ENCODE measurements at regions not wholly inside any gene's neighbourhood (a gene's known extent, or its start where the extent isn't known, plus 50 kb on each side); places are given as distances from the start of the nearest gene placed in this dataset.

GRCh38 chr2:224209555-224210285, 170.6 kb upstream of the SERPINE2 start:
- DNase-seq = no peak

GRCh38 chr2:224208443-224208842, 169.4 kb upstream of the SERPINE2 start:
- DNase-seq = no peak

- no peak for DNase-seq
Observed at GRCh38 chr2:224208007-224208406, 168.9 kb upstream of the SERPINE2 start.

GRCh38 chr2:224206816-224207215, 167.7 kb upstream of the SERPINE2 start:
- DNase-seq = no peak

- no peak for DNase-seq
Observed at GRCh38 chr2:224202281-224202865, 163.3 kb upstream of the SERPINE2 start.

GRCh38 chr2:224198436-224198835, 159.3 kb upstream of the SERPINE2 start:
- no peak for DNase-seq

- DNase-seq = no peak
Observed at GRCh38 chr2:224196810-224197209, 157.7 kb upstream of the SERPINE2 start.

- DNase-seq = no peak
Observed at GRCh38 chr2:224195925-224196571, 157.0 kb upstream of the SERPINE2 start.

- DNase-seq = no peak
Observed at GRCh38 chr2:224194161-224194560, 155.1 kb upstream of the SERPINE2 start.

- no peak for DNase-seq
Observed at GRCh38 chr2:224191465-224191864, 152.4 kb upstream of the SERPINE2 start.

GRCh38 chr2:224190936-224191270, 151.8 kb upstream of the SERPINE2 start:
- DNase-seq = no peak

GRCh38 chr2:224190234-224190935, 151.3 kb upstream of the SERPINE2 start:
- no peak for DNase-seq

- no peak for DNase-seq
Observed at GRCh38 chr2:224187220-224187619, 148.1 kb upstream of the SERPINE2 start.

- no peak for DNase-seq
Observed at GRCh38 chr2:224185023-224185601, 146.0 kb upstream of the SERPINE2 start.

- no peak for DNase-seq
Observed at GRCh38 chr2:224183086-224183485, 144.0 kb upstream of the SERPINE2 start.

GRCh38 chr2:224182498-224182897, 143.4 kb upstream of the SERPINE2 start:
- DNase-seq = no peak

GRCh38 chr2:224181534-224182155, 142.6 kb upstream of the SERPINE2 start:
- DNase-seq = no peak

GRCh38 chr2:224180810-224181209, 141.7 kb upstream of the SERPINE2 start:
- DNase-seq = no peak

- DNase-seq = no peak
Observed at GRCh38 chr2:224178056-224178455, 139.0 kb upstream of the SERPINE2 start.

- DNase-seq = no peak
Observed at GRCh38 chr2:224175538-224175937, 136.5 kb upstream of the SERPINE2 start.

GRCh38 chr2:224174990-224175389, 135.9 kb upstream of the SERPINE2 start:
- no peak for DNase-seq

- DNase-seq = no peak
Observed at GRCh38 chr2:224174521-224174920, 135.4 kb upstream of the SERPINE2 start.

- no peak for DNase-seq
Observed at GRCh38 chr2:224173933-224174332, 134.8 kb upstream of the SERPINE2 start.

Data from AML-193 (cell line).